ENCODE measurements at regions not wholly inside any gene's neighbourhood (a gene's known extent, or its start where the extent isn't known, plus 50 kb on each side); places are given as distances from the start of the nearest gene placed in this dataset.
"Not testable (repeated sequence)": the region's sequence is repeated elsewhere in the genome, so short reads cannot be mapped to it uniquely, and the experiment has no call there.

- peak; percentile 18 for DNase-seq (ENCODE audit: low read depth)
- no peak overlapping the region for H3K4me3 ChIP-seq (ENCODE audit: low read depth, low read length)
- TF ChIP-seq CTCF (conservative IDR thresholded peaks at IDR 0.05; ENCODE audit: low read depth, low read length), result no peak
Measured at GRCh38 chr4:103400405-103400804, 202.3 kb upstream of the CENPE start.

GRCh38 chr4:103397541-103397940 lies 199.4 kb upstream of the CENPE start:
- DNase-seq (ENCODE audit: low read depth), result no peak
- H3K4me3 ChIP-seq (ENCODE audit: low read depth, low read length), result no peak overlapping the region
- no peak for TF ChIP-seq CTCF (conservative IDR thresholded peaks at IDR 0.05; ENCODE audit: low read depth, low read length)

- H3K4me3 ChIP-seq (ENCODE audit: low read depth, low read length); DNase-seq (ENCODE audit: low read depth): not testable (repeated sequence)
Measured at GRCh38 chr4:103387508-103388011, 189.4 kb upstream of the CENPE start.

GRCh38 chr4:103385565-103385964 lies 187.4 kb upstream of the CENPE start:
- DNase-seq (ENCODE audit: low read depth); H3K4me3 ChIP-seq (ENCODE audit: low read depth, low read length): not testable (repeated sequence)

- no peak for DNase-seq (ENCODE audit: low read depth)
- H3K4me3 ChIP-seq (ENCODE audit: low read depth, low read length), result no peak overlapping the region
- no peak for TF ChIP-seq CTCF (conservative IDR thresholded peaks at IDR 0.05; ENCODE audit: low read depth, low read length)
Measured at GRCh38 chr4:103375278-103375677, 177.1 kb upstream of the CENPE start.

GRCh38 chr4:103374758-103375157 lies 176.6 kb upstream of the CENPE start:
- no peak for DNase-seq (ENCODE audit: low read depth)
- no peak overlapping the region for H3K4me3 ChIP-seq (ENCODE audit: low read depth, low read length)
- TF ChIP-seq CTCF (conservative IDR thresholded peaks at IDR 0.05; ENCODE audit: low read depth, low read length), result no peak

- no peak for DNase-seq (ENCODE audit: low read depth)
- H3K4me3 ChIP-seq (ENCODE audit: low read depth, low read length), result no peak overlapping the region
- no peak for TF ChIP-seq CTCF (conservative IDR thresholded peaks at IDR 0.05; ENCODE audit: low read depth, low read length)
Measured at GRCh38 chr4:103374306-103374705, 176.2 kb upstream of the CENPE start.

GRCh38 chr4:103372002-103372558 lies 173.9 kb upstream of the CENPE start:
- DNase-seq (ENCODE audit: low read depth), result no peak
- no peak overlapping the region for H3K4me3 ChIP-seq (ENCODE audit: low read depth, low read length)
- no peak for TF ChIP-seq CTCF (conservative IDR thresholded peaks at IDR 0.05; ENCODE audit: low read depth, low read length)

Measured in epithelial cell of proximal tubule (primary cell).